NCI-H2227 (cell line): ENCODE measurements at regions not wholly inside any gene's neighbourhood (a gene's known extent, or its start where the extent isn't known, plus 50 kb on each side); places are given as distances from the start of the nearest gene placed in this dataset.

ENCODE experiments used
- DNase-seq: peaks from one replicate; lab custom pipeline; 2025; ENCODE audit not compliant: unreplicated experiment; lab: John Stamatoyannopoulos, UW

DNA sequence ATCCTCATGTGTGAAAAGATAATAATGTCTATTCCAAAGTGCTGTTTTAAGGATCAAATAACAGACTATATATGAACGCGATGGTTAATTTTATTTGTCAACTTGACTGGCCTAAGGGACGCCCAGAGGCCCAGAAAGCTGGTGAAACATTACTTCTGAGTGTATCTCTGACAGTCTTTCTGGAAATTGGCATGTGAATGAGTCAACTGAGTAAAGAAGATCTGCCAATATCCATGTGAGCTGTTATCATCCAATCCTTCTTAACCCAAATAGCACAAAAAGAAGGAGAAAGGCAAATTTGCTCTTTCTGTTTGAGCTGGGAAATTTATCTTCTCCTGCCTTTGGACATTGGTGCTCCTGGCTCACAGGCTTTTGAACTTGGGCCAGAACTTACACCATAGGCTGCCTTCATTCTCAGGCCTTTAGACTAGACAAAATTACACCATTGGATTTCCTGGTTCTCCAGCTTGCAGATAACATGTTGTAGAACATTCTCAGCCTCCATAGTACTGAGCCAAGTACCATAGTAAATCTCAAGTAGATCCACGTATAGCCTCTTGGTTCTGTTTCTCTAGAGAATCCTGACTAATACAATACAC is 114.7 kb upstream of the DOCK10 start:
- no peak for DNase-seq

DNA sequence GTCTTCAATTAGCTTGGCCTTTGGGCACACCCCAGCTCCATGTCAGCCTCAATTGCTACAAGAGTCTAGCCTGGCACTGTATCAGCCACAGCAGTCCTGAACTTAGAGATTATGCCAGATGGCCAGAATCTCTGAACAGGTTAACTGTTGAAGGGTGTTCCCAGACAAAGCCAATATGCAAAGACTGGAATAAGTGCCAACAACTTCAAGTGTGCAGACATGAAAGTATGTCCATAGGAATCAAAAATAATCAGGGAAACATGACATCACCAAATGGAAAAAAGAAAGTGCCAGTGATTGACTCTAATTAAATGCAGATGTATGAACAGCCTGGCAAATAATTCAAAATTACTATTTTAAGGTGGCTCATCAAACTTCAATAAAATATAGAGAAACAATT is 98.5 kb upstream of the DOCK10 start:
- DNase-seq, result no peak

DNA sequence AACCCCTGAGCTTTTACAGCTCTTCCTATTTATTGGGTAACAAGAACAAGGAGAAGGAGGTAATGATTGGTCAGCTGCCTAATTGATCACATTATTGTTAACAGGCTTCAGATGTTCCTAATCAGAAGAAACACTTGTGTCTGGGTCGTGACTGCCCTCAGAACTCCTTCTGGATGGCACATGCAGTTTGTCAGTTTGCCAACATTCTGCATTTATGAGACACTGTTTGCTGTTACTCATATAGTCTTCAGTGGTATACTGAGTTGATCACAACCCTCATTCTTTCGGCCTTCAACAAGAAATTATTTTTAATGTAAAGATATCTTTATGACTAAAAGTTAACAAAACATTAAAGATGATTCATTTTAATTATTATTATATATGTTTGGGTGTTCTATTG is 95.7 kb upstream of the DOCK10 start:
- DNase-seq, result no peak

DNA sequence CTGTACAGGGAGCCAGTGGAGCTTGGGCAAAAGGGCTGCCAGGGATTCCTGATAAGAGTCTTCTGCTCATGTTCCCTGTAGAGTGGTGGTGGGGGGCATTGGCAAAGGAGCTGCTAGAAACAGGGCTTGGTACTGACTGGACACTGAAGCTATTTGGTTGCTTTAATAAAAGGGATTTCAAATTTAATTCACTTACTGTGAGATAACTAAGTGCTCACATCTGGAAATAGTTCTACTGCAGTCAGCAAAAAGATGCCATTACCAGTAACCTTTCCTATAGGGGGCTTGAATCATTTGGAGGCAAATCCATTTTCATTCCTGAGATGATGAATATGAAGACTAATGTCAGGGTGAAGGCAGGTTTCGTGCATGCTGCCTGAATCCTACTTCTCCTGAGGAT is 94.3 kb upstream of the DOCK10 start:
- no peak for DNase-seq

DNA sequence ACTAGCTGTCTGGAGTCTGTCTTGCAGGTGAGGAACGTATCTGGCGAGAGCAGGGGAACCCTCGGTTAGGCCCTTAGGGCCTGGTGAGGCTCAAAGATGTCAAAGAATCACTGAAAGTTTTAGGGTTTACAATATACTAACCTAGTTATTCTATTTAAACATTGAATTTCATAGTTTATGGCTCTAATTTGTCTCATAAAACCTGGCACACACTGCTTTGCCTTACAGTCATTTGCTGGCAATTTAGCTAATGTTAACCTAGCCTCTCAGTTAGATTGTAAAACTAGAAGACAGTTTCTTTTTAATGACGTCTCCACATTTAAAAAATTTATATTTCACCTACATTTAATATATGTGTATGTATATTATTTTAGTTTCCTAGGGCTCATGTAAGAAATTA is 89.6 kb upstream of the DOCK10 start:
- no peak for DNase-seq

DNA sequence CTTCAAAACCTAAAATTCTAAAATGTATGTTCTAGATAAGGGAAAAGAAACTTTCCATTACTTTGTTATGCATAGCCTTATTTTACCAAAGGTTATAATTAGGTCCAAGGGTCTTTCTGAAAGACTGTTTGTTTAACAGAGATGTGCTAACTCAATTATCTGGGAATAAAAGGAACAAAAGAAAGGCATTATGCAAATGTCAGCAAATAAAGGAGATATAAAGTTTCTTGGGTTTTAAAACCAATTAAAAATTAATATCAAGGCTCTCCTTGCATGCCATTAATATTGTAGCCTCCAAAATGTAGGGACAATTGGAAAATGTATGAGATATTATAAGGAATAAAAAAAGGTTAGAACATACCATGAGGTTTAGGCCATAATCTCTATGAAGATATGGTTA is 87.8 kb upstream of the DOCK10 start:
- DNase-seq, result no peak

DNA sequence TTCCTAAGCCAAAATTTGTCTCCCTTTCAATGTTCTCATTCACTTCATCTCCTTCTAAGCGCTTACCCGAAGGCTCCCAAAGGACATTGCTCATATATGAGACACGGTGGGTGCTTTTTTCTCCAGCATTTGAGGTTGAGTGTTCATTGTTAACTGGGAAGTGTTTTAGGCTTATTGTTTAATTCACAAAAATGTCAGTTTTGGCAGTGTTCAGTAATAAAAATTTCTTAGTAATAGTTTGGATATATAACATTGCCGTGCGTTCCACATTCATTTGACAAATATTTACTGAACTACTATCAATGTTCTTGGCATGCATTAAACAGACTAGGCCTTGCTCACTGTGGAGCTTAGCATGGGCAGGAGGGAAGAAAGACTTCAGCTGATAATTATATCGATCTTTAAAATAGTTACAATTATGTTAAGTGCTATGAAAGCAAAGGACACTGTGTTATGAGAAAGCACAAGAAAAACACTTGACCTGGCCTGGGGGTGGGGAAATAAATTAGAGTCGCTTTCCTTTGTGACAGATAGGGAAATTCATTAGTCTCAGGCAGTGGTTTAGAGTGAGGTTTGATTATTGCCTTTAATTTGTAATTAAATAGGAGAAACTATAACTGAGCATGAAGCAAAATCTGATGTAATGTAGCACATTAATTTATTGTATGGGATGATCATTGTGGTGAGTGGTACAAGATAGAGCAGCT is 82.2 kb upstream of the DOCK10 start:
- DNase-seq, result peak; percentile 64

DNA sequence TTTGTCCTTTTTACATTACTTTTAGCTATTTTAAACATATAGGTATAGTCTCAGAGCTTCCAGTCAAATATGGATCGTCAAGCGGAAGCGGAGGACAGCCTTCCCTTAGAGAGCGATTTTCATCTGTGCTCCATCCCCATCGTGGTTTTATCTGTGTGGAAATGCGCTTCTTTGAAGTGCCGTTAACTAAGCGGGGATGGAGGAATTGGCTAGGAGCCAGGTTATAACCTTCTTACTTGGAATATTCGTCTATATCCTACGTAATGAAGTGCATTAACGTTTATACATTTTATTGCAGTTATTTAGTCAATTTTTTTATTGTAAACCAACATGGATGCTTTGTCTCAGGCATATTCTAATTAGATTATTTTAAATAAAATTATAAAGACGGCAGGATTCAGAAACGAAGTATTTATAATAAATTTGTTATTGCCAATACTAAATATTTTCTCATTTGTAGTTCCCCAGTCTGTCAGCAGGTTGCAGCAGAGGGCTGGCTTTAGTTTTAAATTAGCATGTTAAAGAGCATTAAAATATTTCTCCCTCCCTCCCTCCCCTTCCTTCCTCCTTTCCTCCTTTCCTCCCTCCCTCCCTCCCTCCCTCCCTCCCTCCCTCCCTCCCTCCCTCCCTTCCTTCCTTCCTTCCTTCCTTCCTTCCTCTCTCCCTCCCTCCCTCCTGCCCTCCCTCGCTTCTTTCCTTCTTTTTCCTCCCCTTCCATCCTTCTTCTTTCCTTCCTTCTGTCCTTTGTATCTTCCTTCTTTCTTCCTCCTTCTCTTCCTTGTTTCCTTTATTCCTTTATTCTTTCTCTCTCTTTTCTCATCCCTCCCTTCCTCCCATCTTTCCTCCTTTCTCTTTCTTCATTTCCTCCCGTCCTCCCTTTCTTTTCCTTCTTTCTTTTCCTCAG is 80.6 kb upstream of the DOCK10 start:
- DNase-seq, result peak; percentile 52

DNA sequence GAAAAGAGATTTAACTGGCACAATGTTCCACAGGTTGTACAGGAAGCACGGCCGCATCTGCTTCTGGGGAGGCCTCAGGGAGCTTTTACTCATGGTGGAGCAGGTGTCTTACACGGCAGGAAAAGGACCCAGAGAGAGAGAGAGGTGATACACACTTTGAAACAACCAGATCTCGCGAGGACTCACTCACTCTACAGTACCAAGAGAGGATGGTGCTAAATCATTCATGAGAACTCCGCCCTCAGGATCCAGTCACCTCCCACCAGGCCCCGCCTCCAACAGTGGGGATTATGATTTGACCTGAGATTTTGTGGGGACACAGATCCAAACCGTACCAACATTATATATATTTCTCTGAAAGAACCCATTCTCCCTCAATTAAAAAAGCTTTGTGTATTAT is 79.7 kb upstream of the DOCK10 start:
- DNase-seq, result peak; percentile 57

DNA sequence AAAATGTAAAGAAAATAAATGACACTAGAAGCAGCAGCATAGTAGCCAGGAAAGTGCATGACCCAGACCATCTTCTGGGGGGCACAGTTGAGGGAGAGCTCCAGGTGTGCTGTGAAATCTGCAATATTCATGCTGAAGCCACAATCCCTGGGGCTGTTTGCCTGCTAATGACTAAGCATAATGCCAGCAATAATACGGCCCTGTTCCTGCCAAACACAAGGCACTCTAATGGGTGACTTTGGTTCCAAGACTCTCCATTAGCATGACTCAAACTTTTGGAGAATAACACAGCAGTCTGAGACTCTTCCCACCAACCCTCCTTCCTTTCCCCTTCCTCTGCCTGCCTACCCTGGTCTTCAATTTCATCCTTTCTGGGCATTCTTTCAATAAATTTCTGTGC is 77.9 kb upstream of the DOCK10 start:
- DNase-seq, result peak; percentile 13

DNA sequence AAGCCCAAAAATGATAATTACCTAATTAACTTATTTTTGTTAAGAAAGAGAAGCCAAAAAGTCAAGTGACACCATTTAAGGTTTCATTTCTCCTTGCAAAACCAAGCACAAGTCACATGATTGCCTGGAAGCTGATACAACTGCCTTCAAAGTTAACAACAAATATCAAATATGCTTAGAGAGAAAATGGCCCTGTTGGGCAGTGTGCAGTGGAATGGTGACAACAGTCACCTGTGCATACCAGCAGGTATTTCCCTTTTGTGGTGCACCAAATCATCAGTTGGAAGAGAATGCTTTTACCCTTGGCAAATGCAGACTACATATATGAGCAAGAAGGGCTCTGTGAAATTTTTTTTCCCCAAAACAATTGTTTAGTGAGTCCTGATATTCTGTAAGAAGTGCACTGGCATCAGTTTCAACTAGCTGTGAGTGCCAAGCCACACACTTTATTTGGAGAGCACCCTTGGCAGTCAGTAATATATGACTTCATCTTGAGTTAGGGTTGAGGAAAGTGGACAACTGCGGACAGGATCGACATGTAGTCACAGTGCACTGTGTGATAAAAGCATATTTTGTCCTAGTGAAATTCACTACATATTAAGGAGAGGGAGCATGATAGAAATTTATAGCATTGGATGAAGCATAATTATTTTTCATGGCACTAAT is 74.9 kb upstream of the DOCK10 start:
- DNase-seq, result no peak

DNA sequence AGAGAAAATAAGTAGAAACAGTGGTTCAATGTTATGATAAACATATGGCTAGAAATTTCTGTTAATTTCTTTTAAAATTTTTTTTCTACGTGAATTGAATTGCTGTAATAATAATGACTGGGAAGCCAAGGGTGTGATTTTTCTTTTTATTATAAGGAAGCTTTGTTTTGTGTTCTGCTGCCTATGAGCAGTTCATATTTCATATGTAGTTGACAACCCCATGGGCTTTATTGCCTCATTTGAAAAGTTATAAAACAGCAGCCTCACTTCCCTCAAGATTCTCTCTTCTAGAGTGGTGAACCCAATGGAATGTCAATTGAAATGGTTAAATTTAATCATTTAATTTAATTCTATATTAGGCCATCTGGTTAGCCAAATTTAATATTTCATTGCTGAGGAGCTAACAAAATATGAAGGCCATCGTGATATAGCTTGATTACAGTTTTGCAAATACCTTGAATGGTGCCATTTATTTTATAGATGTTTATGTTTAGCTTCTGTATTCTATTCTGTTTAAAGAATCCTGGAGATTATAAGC is 72.6 kb upstream of the DOCK10 start:
- DNase-seq, result no peak

DNA sequence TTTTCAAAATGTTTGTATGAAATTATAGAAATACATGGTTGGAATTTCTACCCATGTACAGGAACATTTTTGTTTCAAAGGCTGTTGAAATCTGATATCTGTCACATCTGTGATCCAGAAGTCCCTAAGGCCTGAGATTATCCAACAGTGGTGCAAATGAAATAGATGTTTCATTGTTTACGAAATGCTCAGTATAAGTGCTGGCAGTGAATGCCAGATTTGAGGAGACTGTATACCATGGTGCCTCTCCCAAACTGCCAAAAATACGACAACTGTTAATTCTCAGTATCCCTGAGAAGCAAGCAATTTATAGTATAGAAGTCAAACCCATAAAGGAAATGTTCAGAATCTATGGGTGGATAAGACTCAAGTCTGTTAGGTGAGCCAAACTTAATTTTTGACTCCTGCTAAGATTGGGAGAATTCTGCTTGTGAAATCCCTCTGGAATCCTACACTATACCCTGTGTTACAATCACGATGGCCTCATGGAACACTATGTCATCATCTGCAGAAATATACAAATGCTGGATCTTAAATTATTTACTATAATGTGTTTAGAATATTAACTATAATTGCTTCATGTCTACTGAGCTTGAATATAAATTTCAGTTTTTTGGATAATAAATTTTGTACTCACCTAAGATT is 71.2 kb upstream of the DOCK10 start:
- no peak for DNase-seq

DNA sequence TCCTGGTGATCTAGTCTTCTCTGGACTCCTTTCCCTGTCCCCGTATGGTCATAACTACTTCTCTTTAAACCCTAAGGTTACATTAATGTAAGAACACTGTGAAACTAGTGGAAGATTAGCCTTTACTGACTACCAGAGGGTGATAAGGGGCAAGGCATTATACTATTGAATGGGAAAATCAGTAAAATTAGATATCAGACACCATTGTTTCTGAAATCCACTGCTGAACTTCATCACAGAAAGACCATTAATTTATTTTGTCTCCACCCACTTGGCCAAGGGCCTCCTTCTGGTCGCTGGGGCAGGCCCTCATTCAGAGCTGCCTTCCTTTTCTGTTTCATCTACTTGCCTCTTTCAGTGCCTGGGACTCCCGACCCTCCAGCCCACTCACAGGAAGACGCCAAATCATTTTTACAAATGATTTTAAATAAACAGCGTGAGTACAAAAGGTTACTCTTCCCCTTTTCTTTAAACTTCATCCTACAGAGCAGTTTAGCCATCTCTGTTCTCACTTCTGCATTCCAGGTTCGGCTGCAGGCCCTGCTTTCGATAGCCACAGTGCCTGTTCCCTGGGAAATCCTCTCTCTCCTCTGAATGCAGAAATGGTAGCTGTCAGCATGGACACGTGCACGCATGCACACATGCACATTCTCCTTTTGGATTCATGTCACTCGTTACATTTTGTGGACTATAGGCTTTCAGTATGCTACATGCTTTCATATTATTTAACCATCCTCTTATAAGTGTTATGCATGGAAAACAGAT is 70.3 kb upstream of the DOCK10 start:
- no peak for DNase-seq

DNA sequence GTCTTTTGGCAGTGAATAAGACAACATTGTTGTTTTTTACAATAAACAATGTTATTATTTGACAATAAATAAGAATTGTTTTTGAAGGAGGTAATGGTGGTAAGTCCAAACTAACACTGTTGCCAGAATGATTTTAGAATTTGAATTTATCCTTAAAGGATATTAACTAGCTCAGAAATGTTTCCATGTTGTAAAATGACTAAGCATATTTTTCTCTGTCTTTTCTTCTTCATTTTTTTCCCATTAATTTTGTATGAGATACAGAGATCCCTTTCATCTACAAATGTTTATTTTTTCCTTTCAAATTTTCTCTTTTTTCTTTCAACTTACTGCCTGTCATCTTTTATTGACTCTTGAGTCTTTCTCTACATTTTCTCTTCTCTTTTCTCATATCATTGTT is 66.5 kb upstream of the DOCK10 start:
- DNase-seq, result no peak

DNA sequence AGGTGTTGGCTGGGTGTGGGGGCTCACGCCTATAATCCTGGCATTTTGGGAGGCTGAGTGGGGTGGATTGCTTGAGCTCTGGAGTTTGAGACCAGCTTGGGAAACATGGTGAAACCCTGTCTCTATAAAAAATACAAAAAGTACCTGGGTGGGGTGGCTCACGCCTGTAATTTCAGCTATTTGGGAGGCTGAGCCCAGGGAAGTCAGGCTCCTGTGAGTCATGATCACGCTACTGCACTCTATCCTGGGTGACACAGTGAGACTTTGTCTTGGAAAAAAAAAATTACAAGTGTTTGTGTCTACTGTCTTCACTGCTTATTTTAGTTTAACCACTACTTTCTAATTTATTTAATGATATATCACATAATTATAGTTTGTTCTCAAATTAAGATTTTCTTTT is 62.7 kb upstream of the DOCK10 start:
- no peak for DNase-seq

DNA sequence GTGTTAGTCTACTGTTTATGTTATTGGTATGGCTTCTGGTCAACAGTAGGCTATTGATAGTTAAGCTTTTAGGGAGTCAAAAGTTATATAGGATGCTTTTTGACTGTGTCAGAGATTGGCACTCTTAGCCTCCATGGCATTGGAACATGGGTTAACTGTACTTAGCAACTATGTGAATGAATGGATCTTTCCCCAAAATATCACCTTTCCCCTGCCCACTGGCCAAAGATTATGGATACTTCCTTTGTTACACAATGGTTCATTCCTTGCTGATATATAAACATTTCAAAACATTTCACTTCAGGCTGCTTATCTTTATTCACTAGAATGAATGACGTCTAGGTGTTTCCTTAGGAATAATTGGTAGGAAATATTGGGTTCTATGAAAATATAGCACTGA is 62.1 kb upstream of the DOCK10 start:
- DNase-seq, result no peak

DNA sequence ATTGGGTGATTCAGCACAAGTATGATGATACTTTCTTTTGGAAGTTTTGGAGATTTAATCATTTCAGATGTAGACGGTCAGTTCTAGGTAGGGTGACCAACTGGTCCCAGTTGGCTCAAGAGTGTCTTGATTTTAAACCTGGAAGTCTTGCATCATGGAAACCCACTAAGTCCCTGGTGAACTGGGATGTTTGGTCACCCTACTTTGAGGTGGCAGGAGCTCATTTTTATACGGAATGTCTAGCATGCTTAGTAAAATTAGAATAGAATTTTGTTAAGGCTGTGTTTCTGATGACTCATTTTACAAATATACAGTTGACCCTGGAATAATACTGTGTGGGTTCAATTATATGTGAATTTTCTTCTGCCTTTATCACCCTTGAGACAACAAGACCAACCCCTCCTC is 61.5 kb upstream of the DOCK10 start:
- DNase-seq, result no peak

DNA sequence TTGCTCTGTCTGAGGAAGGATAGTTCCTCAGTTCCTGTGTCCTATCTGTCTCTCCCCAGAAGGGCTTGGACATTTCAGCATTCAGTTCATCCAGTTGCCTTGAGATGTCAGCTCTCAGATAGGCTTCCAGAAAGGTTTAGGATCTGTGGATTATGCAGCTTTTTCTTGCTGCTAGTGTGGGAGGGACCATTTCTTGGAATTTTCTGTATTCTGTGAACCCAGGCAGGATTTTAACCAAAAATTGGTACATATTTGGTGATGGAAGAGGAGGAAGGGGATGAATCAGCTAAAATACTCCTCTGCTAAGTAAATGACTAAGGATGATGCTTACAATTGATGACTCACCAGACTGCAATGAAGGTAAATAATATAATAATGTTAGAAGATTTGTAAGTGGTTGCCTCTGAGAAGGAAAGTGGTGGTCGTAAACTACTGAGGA is 58.6 kb upstream of the DOCK10 start:
- DNase-seq, result no peak

DNA sequence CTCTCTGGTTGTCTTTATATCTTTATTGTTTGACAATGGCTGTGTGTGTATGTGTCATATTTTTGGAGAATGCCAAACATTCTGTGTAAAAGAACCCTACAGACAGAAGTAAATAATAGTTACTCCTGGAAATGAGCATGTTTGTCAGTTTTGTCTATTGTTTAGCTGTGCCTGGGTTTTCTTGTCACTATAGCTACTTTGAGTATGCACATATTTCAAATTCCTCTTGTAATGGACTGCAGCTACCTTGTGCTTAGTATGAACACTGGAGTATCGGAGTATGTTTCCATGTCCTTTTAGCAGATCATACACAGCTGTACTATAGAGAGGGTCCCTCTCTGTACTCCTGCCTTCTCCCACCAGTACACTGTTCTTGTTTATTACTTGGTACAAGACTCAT is 58.0 kb upstream of the DOCK10 start:
- DNase-seq, result no peak
